ENCODE measurements at regions not wholly inside any gene's neighbourhood (a gene's known extent, or its start where the extent isn't known, plus 50 kb on each side); places are given as distances from the start of the nearest gene placed in this dataset.

GRCh38 chr2:75261923-75262322 lies 62.6 kb upstream of the TACR1 start:
- Histone ChIP-seq H3K79me1 (ENCODE audit: low read depth, low read length) (no peaks in the 10 kb centered on the region), H3K23ac (ENCODE audit: low read depth, low read length, poor library complexity) (no peak overlapping the region), H3K4me2 (ENCODE audit: insufficient read depth, low read length, poor library complexity, severe bottlenecking) (no peak overlapping the region), H4K8ac (ENCODE audit: low read depth, low read length) (no peak overlapping the region), H3K27ac (replicated peaks; ENCODE audit: low read length) (no peak overlapping the region), H3K4me1 (ENCODE audit: control insufficient read depth in 2 of 2, insufficient read depth in 1 of 2, low read depth in 1 of 2, low read length in 2 of 2) (no peaks in the 10 kb centered on the region), H2BK12ac (ENCODE audit: low read length) (no peak overlapping the region), H2BK120ac (ENCODE audit: low read depth, low read length) (no peak overlapping the region), H3K9ac (ENCODE audit: low read depth, low read length, poor library complexity) (no peak overlapping the region), H3K4me3 (ENCODE audit: low read length in 2 of 2) (no peak overlapping the region), H2AK5ac (ENCODE audit: low read depth, low read length) (no peak overlapping the region), H4K91ac (ENCODE audit: low read depth, low read length, poor library complexity) (no peak overlapping the region), H2BK15ac (ENCODE audit: low read length) (no peak overlapping the region), H3K14ac (ENCODE audit: low read length) (no peak overlapping the region), H3K36me3 (replicated peaks in 1 of 2; ENCODE audit: control insufficient read depth in 2 of 2, insufficient read depth in 2 of 2, low read length in 2 of 2) (no peaks in the 10 kb centered on the region), H3K9me3 (replicated peaks in 1 of 2; ENCODE audit: control insufficient read depth in 2 of 2, insufficient read depth in 1 of 2, low read depth in 1 of 2, low read length in 2 of 2) (peaks cover 0 to 5% of the 10 kb centered on the region in 2 donors), H3K27me3 (ENCODE audit: control insufficient read depth in 3 of 3, insufficient read depth in 3 of 3, low read depth in 1 of 3, low read length in 3 of 3) (no peaks in the 10 kb centered on the region), H2BK5ac (ENCODE audit: low read length) (no peak overlapping the region), H2AFZ (ENCODE audit: low read length) (no peak overlapping the region), H3K4ac (ENCODE audit: low read length) (no peak overlapping the region), H3K18ac (ENCODE audit: low read length) (no peak overlapping the region)
- no peak for DNase-seq (ENCODE audit: low spot score)

GRCh38 chr2:75260946-75261345 lies 61.6 kb upstream of the TACR1 start:
- H3K27me3 ChIP-seq (ENCODE audit: control insufficient read depth in 3 of 3, insufficient read depth in 3 of 3, low read depth in 1 of 3, low read length in 3 of 3): no peaks in the 10 kb centered on the region
- H3K18ac ChIP-seq (ENCODE audit: low read length): no peak overlapping the region
- no peak overlapping the region for H3K23ac ChIP-seq (ENCODE audit: low read depth, low read length, poor library complexity)
- peaks cover 0 to 5% of the 10 kb centered on the region in 2 donors for H3K9me3 ChIP-seq (replicated peaks in 1 of 2; ENCODE audit: control insufficient read depth in 2 of 2, insufficient read depth in 1 of 2, low read depth in 1 of 2, low read length in 2 of 2)
- no peak overlapping the region for H4K91ac ChIP-seq (ENCODE audit: low read depth, low read length, poor library complexity)
- no peak overlapping the region for H3K4me3 ChIP-seq (ENCODE audit: low read length in 2 of 2)
- H3K36me3 ChIP-seq (replicated peaks in 1 of 2; ENCODE audit: control insufficient read depth in 2 of 2, insufficient read depth in 2 of 2, low read length in 2 of 2): no peaks in the 10 kb centered on the region
- H3K4me2 ChIP-seq (ENCODE audit: insufficient read depth, low read length, poor library complexity, severe bottlenecking): no peak overlapping the region
- H2BK15ac ChIP-seq (ENCODE audit: low read length): no peak overlapping the region
- no peak overlapping the region for H2AFZ ChIP-seq (ENCODE audit: low read length)
- no peak for DNase-seq (ENCODE audit: low spot score)
- no peak overlapping the region for H3K4ac ChIP-seq (ENCODE audit: low read length)
- no peak overlapping the region for H2BK120ac ChIP-seq (ENCODE audit: low read depth, low read length)
- no peak overlapping the region for H3K9ac ChIP-seq (ENCODE audit: low read depth, low read length, poor library complexity)
- H3K4me1 ChIP-seq (ENCODE audit: control insufficient read depth in 2 of 2, insufficient read depth in 1 of 2, low read depth in 1 of 2, low read length in 2 of 2): no peaks in the 10 kb centered on the region
- H3K79me1 ChIP-seq (ENCODE audit: low read depth, low read length): no peaks in the 10 kb centered on the region
- no peak overlapping the region for H4K8ac ChIP-seq (ENCODE audit: low read depth, low read length)
- H2BK5ac ChIP-seq (ENCODE audit: low read length): no peak overlapping the region
- no peak overlapping the region for H2BK12ac ChIP-seq (ENCODE audit: low read length)
- no peak overlapping the region for H3K14ac ChIP-seq (ENCODE audit: low read length)
- H2AK5ac ChIP-seq (ENCODE audit: low read depth, low read length): no peak overlapping the region
- no peak overlapping the region for H3K27ac ChIP-seq (replicated peaks; ENCODE audit: low read length)

GRCh38 chr2:75258620-75259019 lies 59.3 kb upstream of the TACR1 start:
- no peak for DNase-seq (ENCODE audit: low spot score)
- Histone ChIP-seq H3K27ac (replicated peaks; ENCODE audit: low read length) (no peak overlapping the region), H3K23ac (ENCODE audit: low read depth, low read length, poor library complexity) (no peak overlapping the region), H2BK12ac (ENCODE audit: low read length) (no peak overlapping the region), H2BK5ac (ENCODE audit: low read length) (no peak overlapping the region), H2BK15ac (ENCODE audit: low read length) (no peak overlapping the region), H2BK120ac (ENCODE audit: low read depth, low read length) (no peak overlapping the region), H3K27me3 (ENCODE audit: control insufficient read depth in 3 of 3, insufficient read depth in 3 of 3, low read depth in 1 of 3, low read length in 3 of 3) (no peaks in the 10 kb centered on the region), H2AFZ (ENCODE audit: low read length) (no peak overlapping the region), H2AK5ac (ENCODE audit: low read depth, low read length) (no peak overlapping the region), H3K18ac (ENCODE audit: low read length) (no peak overlapping the region), H3K4me2 (ENCODE audit: insufficient read depth, low read length, poor library complexity, severe bottlenecking) (no peak overlapping the region), H3K4me1 (ENCODE audit: control insufficient read depth in 2 of 2, insufficient read depth in 1 of 2, low read depth in 1 of 2, low read length in 2 of 2) (no peaks in the 10 kb centered on the region), H4K8ac (ENCODE audit: low read depth, low read length) (no peak overlapping the region), H3K14ac (ENCODE audit: low read length) (no peak overlapping the region), H3K9ac (ENCODE audit: low read depth, low read length, poor library complexity) (no peak overlapping the region), H3K36me3 (replicated peaks in 1 of 2; ENCODE audit: control insufficient read depth in 2 of 2, insufficient read depth in 2 of 2, low read length in 2 of 2) (no peaks in the 10 kb centered on the region), H3K79me1 (ENCODE audit: low read depth, low read length) (no peaks in the 10 kb centered on the region), H3K9me3 (replicated peaks in 1 of 2; ENCODE audit: control insufficient read depth in 2 of 2, insufficient read depth in 1 of 2, low read depth in 1 of 2, low read length in 2 of 2) (peaks cover 0 to 5% of the 10 kb centered on the region in 2 donors), H3K4ac (ENCODE audit: low read length) (no peak overlapping the region), H4K91ac (ENCODE audit: low read depth, low read length, poor library complexity) (no peak overlapping the region), H3K4me3 (ENCODE audit: low read length in 2 of 2) (no peak overlapping the region)

DNA sequence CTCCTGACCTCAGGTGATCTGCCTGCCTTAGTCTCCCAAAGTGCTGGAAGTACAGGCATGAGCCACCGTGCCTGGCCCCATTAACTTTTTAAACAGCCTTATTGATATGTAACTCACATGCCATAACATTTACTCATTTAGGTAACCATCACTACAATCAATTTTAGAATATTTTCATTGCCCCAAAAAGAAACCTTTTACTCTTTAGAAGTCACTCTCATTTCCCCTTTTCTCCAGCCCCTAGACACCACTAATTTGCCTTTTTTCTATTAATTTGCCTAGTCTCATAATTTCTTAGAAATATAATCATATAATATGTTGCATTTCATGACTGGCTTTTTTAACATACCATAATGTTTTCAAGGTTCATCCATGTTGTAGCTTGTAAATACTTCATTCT lies 57.2 kb upstream of the TACR1 start:
- H3K36me3 ChIP-seq (replicated peaks in 1 of 2; ENCODE audit: control insufficient read depth in 2 of 2, insufficient read depth in 2 of 2, low read length in 2 of 2): no peaks in the 10 kb centered on the region
- H3K18ac ChIP-seq (ENCODE audit: low read length): no peak overlapping the region
- H3K79me1 ChIP-seq (ENCODE audit: low read depth, low read length): no peaks in the 10 kb centered on the region
- no peak overlapping the region for H2BK12ac ChIP-seq (ENCODE audit: low read length)
- no peak overlapping the region for H3K9ac ChIP-seq (ENCODE audit: low read depth, low read length, poor library complexity)
- H3K4ac ChIP-seq (ENCODE audit: low read length): no peak overlapping the region
- no peak overlapping the region for H2BK5ac ChIP-seq (ENCODE audit: low read length)
- H3K4me2 ChIP-seq (ENCODE audit: insufficient read depth, low read length, poor library complexity, severe bottlenecking): no peak overlapping the region
- peaks cover 0 to 5% of the 10 kb centered on the region in 2 donors for H3K9me3 ChIP-seq (replicated peaks in 1 of 2; ENCODE audit: control insufficient read depth in 2 of 2, insufficient read depth in 1 of 2, low read depth in 1 of 2, low read length in 2 of 2)
- DNase-seq (ENCODE audit: low spot score): no peak
- no peak overlapping the region for H4K91ac ChIP-seq (ENCODE audit: low read depth, low read length, poor library complexity)
- no peak overlapping the region for H4K8ac ChIP-seq (ENCODE audit: low read depth, low read length)
- no peak overlapping the region for H3K23ac ChIP-seq (ENCODE audit: low read depth, low read length, poor library complexity)
- H3K4me3 ChIP-seq (ENCODE audit: low read length in 2 of 2): no peak overlapping the region
- WGBS, 2 donors (ENCODE audit: extremely low coverage in 2 of 2, insufficient read length in 2 of 2, insufficient replicate concordance in 1 of 2): no CpG with 5 or more reads among the region's 1 CpG
- H2AFZ ChIP-seq (ENCODE audit: low read length): no peak overlapping the region
- H2BK15ac ChIP-seq (ENCODE audit: low read length): no peak overlapping the region
- no peak overlapping the region for H3K14ac ChIP-seq (ENCODE audit: low read length)
- no peak overlapping the region for H3K27ac ChIP-seq (replicated peaks; ENCODE audit: low read length)
- H3K4me1 ChIP-seq (ENCODE audit: control insufficient read depth in 2 of 2, insufficient read depth in 1 of 2, low read depth in 1 of 2, low read length in 2 of 2): no peaks in the 10 kb centered on the region
- no peak overlapping the region for H2BK120ac ChIP-seq (ENCODE audit: low read depth, low read length)
- H3K27me3 ChIP-seq (ENCODE audit: control insufficient read depth in 3 of 3, insufficient read depth in 3 of 3, low read depth in 1 of 3, low read length in 3 of 3): no peaks in the 10 kb centered on the region
- no peak overlapping the region for H2AK5ac ChIP-seq (ENCODE audit: low read depth, low read length)
